PC-3 (cell line): ENCODE measurements at regions not wholly inside any gene's neighbourhood (a gene's known extent, or its start where the extent isn't known, plus 50 kb on each side); places are given as distances from the start of the nearest gene placed in this dataset.

Experiments
- CTCF ChIP-seq: fragments of 300-600 bp; sonication (generic); conservative IDR thresholded peaks from 2 replicates; pipeline ENCODE4 v1.5.1; 2017; ENCODE audit warnings: antibody characterized with exemption, low read depth, mild to moderate bottlenecking, low read length
- EZH2 ChIP-seq: fragments of 300-600 bp; sonication (generic); IDR thresholded peaks from one replicate; pipeline ENCODE4 v1.6.1; 2017; ENCODE audit warnings: antibody characterized with exemption, mild to moderate bottlenecking, low read length; ENCODE audit not compliant: unreplicated experiment
- EZH2phosphoT487 ChIP-seq: fragments of 300-600 bp; sonication (generic); IDR thresholded peaks from 2 replicates; pipeline ENCODE4 v1.6.1; 2018; ENCODE audit warnings: mild to moderate bottlenecking, antibody characterized with exemption, low read length, borderline replicate concordance

GRCh38 chr5:100676817-100677631, 141.8 kb downstream of the FAM174A start:
- no peak for TF ChIP-seq EZH2phosphoT487
- TF ChIP-seq CTCF: no peak
- TF ChIP-seq EZH2: no peak
